HEK293 (cell line): ENCODE measurements at regions not wholly inside any gene's neighbourhood (a gene's known extent, or its start where the extent isn't known, plus 50 kb on each side); places are given as distances from the start of the nearest gene placed in this dataset.

ENCODE experiments used
- ZNF239 ChIP-seq: fragments of 450-650 bp; formaldehyde crosslinking; IDR thresholded peaks from 2 replicates; pipeline ENCODE4 v1.5.1; 2016; ENCODE audit warnings: missing biosample characterization, missing genetic modification characterization
- ZNF747 ChIP-seq: fragments of 450-650 bp; formaldehyde crosslinking; IDR thresholded peaks from 2 replicates; pipeline ENCODE4 v1.5.1; 2016; ENCODE audit warnings: missing biosample characterization, missing genetic modification characterization
- TF ChIP-seq, protein P1 (sequence below): fragments of 450-650 bp; formaldehyde crosslinking; IDR thresholded peaks from 2 replicates; pipeline ENCODE4 v1.5.1; 2016; ENCODE audit warnings: missing biosample characterization, missing genetic modification characterization

DNA sequence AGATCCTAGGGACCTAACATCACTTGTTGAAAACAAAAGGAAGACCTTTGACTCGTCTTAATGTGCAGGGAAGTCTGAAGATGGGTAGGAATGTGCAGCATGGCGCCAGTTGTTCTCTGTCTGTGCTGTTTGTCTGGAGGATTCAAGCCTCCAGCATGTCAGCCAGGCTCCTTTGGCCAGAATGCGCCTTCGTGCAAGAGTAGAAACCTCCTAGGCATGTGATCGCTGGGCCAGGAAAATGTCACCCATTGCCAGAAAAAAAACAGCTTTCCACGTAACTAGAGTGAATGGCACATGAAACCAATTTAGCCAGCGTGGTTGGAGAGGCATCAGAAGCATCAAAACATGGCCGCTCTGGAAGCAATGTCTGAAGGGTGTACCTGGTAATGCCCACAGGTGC is 132.7 kb downstream of the EDN1 start:
- TF ChIP-seq, protein P1, sequence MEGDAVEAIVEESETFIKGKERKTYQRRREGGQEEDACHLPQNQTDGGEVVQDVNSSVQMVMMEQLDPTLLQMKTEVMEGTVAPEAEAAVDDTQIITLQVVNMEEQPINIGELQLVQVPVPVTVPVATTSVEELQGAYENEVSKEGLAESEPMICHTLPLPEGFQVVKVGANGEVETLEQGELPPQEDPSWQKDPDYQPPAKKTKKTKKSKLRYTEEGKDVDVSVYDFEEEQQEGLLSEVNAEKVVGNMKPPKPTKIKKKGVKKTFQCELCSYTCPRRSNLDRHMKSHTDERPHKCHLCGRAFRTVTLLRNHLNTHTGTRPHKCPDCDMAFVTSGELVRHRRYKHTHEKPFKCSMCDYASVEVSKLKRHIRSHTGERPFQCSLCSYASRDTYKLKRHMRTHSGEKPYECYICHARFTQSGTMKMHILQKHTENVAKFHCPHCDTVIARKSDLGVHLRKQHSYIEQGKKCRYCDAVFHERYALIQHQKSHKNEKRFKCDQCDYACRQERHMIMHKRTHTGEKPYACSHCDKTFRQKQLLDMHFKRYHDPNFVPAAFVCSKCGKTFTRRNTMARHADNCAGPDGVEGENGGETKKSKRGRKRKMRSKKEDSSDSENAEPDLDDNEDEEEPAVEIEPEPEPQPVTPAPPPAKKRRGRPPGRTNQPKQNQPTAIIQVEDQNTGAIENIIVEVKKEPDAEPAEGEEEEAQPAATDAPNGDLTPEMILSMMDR (tag by site-specific recombination), result no peak
- TF ChIP-seq ZNF747 (tag by site-specific recombination) (no peak), ZNF239 (no peak)
